Tibial nerve (tissue), 4 donors: ENCODE measurements at regions not wholly inside any gene's neighbourhood (a gene's known extent, or its start where the extent isn't known, plus 50 kb on each side); places are given as distances from the start of the nearest gene placed in this dataset.

ENCODE experiments used
- CTCF ChIP-seq, 5 experiments: fragments of 200-600 bp in 3 of 5; fragments of 450-650 bp in 2 of 5; sonication (generic) in 3 of 5; IDR thresholded peaks; one replicate each; pipeline ENCODE4 v1.5.1; 2016 to 2019; ENCODE audit warnings: antibody characterized with exemption in 5 of 5, mild to moderate bottlenecking in 3 of 5, moderate library complexity in 2 of 5
- EP300 ChIP-seq, 2 donors: sonication (generic); formaldehyde crosslinking; IDR thresholded peaks; one replicate each; pipeline ENCODE4 v1.6.1; 2017; ENCODE audit warnings: antibody characterized with exemption in 2 of 2, mild to moderate bottlenecking in 1 of 2
- POLR2A ChIP-seq, 2 donors: fragments of 450-650 bp; IDR thresholded peaks; one replicate each; pipeline ENCODE4 v1.6.1; 2017; ENCODE audit warnings: antibody characterized with exemption in 2 of 2, mild to moderate bottlenecking in 2 of 2, moderate library complexity in 2 of 2

DNA sequence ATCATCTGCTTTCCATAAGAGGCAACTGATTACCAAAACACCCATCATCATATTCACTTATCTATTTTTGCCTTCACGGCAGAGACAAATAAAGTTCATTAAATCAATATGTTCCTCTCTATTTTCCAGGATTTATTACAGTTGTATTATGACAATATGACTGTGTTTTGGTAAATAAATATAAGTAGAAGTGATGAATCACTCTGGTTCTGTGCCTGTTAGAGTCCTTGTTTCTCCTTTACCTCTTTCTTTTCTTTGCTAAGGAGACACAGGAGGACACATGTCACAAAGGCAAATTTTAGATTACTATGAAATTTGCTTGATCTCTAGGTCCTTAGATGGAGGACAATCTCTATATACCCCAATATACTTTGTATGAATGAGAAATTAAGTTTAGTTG, 152.6 kb upstream of the PLSCR5 start:
- TF ChIP-seq EP300 (IDR thresholded peaks at IDR 0.05): no peak
- TF ChIP-seq CTCF (IDR thresholded peaks at IDR 0.05): no peak
- no peak for TF ChIP-seq POLR2A (IDR thresholded peaks at IDR 0.05)
